Ectodermal cell (in vitro differentiated cells): ENCODE measurements at regions not wholly inside any gene's neighbourhood (a gene's known extent, or its start where the extent isn't known, plus 50 kb on each side); places are given as distances from the start of the nearest gene placed in this dataset.

Source experiments
- H3K27ac ChIP-seq: 2 replicates; pipeline ENCODE4 v1.7.0; 2013; ENCODE audit warnings: mild to moderate bottlenecking, low read depth, low read length; ENCODE audit not compliant: insufficient read depth, poor library complexity, severe bottlenecking
- H3K27me3 ChIP-seq: 2 replicates; pipeline ENCODE4 v1.7.0; 2013; ENCODE audit warnings: mild to moderate bottlenecking, low read length; ENCODE audit not compliant: insufficient read depth, control insufficient read depth, poor library complexity, severe bottlenecking
- H3K36me3 ChIP-seq: one replicate; pipeline ENCODE4 v1.7.0; 2013; ENCODE audit warnings: low read length; ENCODE audit not compliant: control insufficient read depth, insufficient read depth
- H3K4me1 ChIP-seq: one replicate; pipeline ENCODE4 v1.7.0; 2013; ENCODE audit warnings: low read length; ENCODE audit not compliant: control insufficient read depth, insufficient read depth
- H3K4me3 ChIP-seq: 2 replicates; pipeline ENCODE4 v1.7.0; 2013; ENCODE audit warnings: low read depth, low read length, control low read depth; ENCODE audit not compliant: insufficient read depth
- H3K9me3 ChIP-seq: 2 replicates; pipeline ENCODE4 v1.7.0; 2013; ENCODE audit warnings: mild to moderate bottlenecking, low read length, moderate library complexity; ENCODE audit not compliant: control insufficient read depth
- WGBS, 2 experiments: methylation state at CpG; one replicate each; pipeline ENCODE4 v1.1.7; 2013; ENCODE audit warnings: missing lambda C conversion rate in 2 of 2; 5-methylcytosine and 5-hydroxymethylcytosine counted together

GRCh38 chr3:139832998-139833397 is 102.0 kb upstream of the CLSTN2 start:
- Histone ChIP-seq H3K4me3 (no peak overlapping the region), H3K4me1 (peaks cover 11% of the 10 kb centered on the region)
- WGBS, 2 experiments: 88 to 91% methylated on average over 4 of the region's 4 CpGs

GRCh38 chr3:139830817-139831216 is 104.2 kb upstream of the CLSTN2 start:
- Histone ChIP-seq H3K27ac (peak overlapping the region; percentile 1), H3K36me3 (no peaks in the 10 kb centered on the region), H3K27me3 (no peaks in the 10 kb centered on the region), H3K4me1 (peaks cover 11% of the 10 kb centered on the region), H3K9me3 (no peaks in the 10 kb centered on the region), H3K4me3 (no peak overlapping the region)
- 76 to 79% methylated on average over 11 of the region's 11 CpGs for WGBS, 2 experiments

More at GRCh38 chr3:139832998-139833397, 102.0 kb upstream of the CLSTN2 start:
- H3K9me3 ChIP-seq: no peaks in the 10 kb centered on the region
- H3K36me3 ChIP-seq: no peaks in the 10 kb centered on the region
- no peak overlapping the region for H3K27ac ChIP-seq
- H3K27me3 ChIP-seq: no peaks in the 10 kb centered on the region

- 88 to 100% methylated on average over 1 of the region's 1 CpG for WGBS, 2 experiments
- H3K9me3 ChIP-seq: no peaks in the 10 kb centered on the region
- H3K27me3 ChIP-seq: no peaks in the 10 kb centered on the region
- H3K4me1 ChIP-seq: peaks cover 11% of the 10 kb centered on the region
- H3K4me3 ChIP-seq: no peak overlapping the region
- H3K36me3 ChIP-seq: no peaks in the 10 kb centered on the region
- H3K27ac ChIP-seq: no peak overlapping the region
Observed at GRCh38 chr3:139827833-139828232, 107.2 kb upstream of the CLSTN2 start.

GRCh38 chr3:139824864-139825263 is 110.1 kb upstream of the CLSTN2 start:
- no peaks in the 10 kb centered on the region for H3K27me3 ChIP-seq
- 95% methylated on average over 3 of the region's 3 CpGs for WGBS, 2 experiments
- no peaks in the 10 kb centered on the region for H3K4me1 ChIP-seq
- H3K36me3 ChIP-seq: no peaks in the 10 kb centered on the region
- H3K9me3 ChIP-seq: no peaks in the 10 kb centered on the region
- no peak overlapping the region for H3K27ac ChIP-seq
- no peak overlapping the region for H3K4me3 ChIP-seq

GRCh38 chr3:139814646-139815045 is 120.3 kb upstream of the CLSTN2 start:
- H3K9me3 ChIP-seq: no peaks in the 10 kb centered on the region
- H3K4me3 ChIP-seq: no peak overlapping the region
- no peak overlapping the region for H3K27ac ChIP-seq
- no peaks in the 10 kb centered on the region for H3K27me3 ChIP-seq
- no peaks in the 10 kb centered on the region for H3K4me1 ChIP-seq
- H3K36me3 ChIP-seq: no peaks in the 10 kb centered on the region
- 94 to 96% methylated on average over 7 of the region's 7 CpGs for WGBS, 2 experiments

- no peak overlapping the region for H3K4me3 ChIP-seq
- no peaks in the 10 kb centered on the region for H3K9me3 ChIP-seq
- no peaks in the 10 kb centered on the region for H3K27me3 ChIP-seq
- no peak overlapping the region for H3K27ac ChIP-seq
- H3K36me3 ChIP-seq: no peaks in the 10 kb centered on the region
- no peaks in the 10 kb centered on the region for H3K4me1 ChIP-seq
Observed at GRCh38 chr3:139811331-139811730, 123.7 kb upstream of the CLSTN2 start.

- WGBS, 2 experiments: 92 to 93% methylated on average over 5 of the region's 5 CpGs
- Histone ChIP-seq H3K9me3 (no peaks in the 10 kb centered on the region), H3K27me3 (no peaks in the 10 kb centered on the region), H3K4me3 (no peak overlapping the region), H3K4me1 (no peaks in the 10 kb centered on the region), H3K36me3 (no peaks in the 10 kb centered on the region), H3K27ac (no peak overlapping the region)
Observed at GRCh38 chr3:139808201-139808600, 126.8 kb upstream of the CLSTN2 start.

GRCh38 chr3:139803294-139803693 is 125.5 kb upstream of the NMNAT3 start:
- H3K36me3 ChIP-seq: no peaks in the 10 kb centered on the region
- no peak overlapping the region for H3K4me3 ChIP-seq
- no peaks in the 10 kb centered on the region for H3K27me3 ChIP-seq
- no peaks in the 10 kb centered on the region for H3K4me1 ChIP-seq
- no peak overlapping the region for H3K27ac ChIP-seq
- no peaks in the 10 kb centered on the region for H3K9me3 ChIP-seq
- WGBS, 2 experiments: 89% methylated on average over 3 of the region's 3 CpGs

GRCh38 chr3:139797724-139798343 is 120.1 kb upstream of the NMNAT3 start:
- Histone ChIP-seq H3K27ac (no peak overlapping the region), H3K9me3 (no peaks in the 10 kb centered on the region), H3K27me3 (no peaks in the 10 kb centered on the region), H3K36me3 (no peaks in the 10 kb centered on the region), H3K4me3 (no peak overlapping the region), H3K4me1 (no peaks in the 10 kb centered on the region)
- WGBS, 2 experiments: 50% methylated on average over 8 of the region's 8 CpGs

GRCh38 chr3:139794469-139795265 is 116.9 kb upstream of the NMNAT3 start:
- Histone ChIP-seq H3K4me3 (no peak overlapping the region), H3K27me3 (no peaks in the 10 kb centered on the region), H3K4me1 (no peaks in the 10 kb centered on the region), H3K27ac (no peak overlapping the region), H3K9me3 (no peaks in the 10 kb centered on the region), H3K36me3 (no peaks in the 10 kb centered on the region)
- WGBS, 2 experiments: 82% methylated on average over 6 of the region's 6 CpGs
